ENCODE measurements at regions not wholly inside any gene's neighbourhood (a gene's known extent, or its start where the extent isn't known, plus 50 kb on each side); places are given as distances from the start of the nearest gene placed in this dataset.

DNA sequence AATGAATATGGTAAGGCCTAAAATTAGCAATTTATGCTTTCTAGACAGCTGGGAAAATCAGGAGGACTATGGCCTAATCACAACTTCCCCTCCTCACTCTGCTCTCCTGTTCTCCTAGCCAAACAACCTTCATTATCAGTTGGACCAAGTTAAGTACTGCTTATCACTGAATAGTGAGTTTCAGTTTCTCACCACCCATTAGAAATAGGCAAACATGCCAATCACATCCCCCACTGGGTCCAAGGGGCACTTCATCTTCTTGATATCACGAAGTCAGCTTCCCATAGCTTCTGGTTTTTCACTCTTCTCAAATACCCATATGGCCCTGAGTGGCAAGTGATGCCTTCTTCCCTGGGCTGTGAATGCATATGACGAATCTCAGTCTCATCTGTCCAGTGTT is 689.6 kb downstream of the SLITRK5 start:
- TF ChIP-seq, protein P1, sequence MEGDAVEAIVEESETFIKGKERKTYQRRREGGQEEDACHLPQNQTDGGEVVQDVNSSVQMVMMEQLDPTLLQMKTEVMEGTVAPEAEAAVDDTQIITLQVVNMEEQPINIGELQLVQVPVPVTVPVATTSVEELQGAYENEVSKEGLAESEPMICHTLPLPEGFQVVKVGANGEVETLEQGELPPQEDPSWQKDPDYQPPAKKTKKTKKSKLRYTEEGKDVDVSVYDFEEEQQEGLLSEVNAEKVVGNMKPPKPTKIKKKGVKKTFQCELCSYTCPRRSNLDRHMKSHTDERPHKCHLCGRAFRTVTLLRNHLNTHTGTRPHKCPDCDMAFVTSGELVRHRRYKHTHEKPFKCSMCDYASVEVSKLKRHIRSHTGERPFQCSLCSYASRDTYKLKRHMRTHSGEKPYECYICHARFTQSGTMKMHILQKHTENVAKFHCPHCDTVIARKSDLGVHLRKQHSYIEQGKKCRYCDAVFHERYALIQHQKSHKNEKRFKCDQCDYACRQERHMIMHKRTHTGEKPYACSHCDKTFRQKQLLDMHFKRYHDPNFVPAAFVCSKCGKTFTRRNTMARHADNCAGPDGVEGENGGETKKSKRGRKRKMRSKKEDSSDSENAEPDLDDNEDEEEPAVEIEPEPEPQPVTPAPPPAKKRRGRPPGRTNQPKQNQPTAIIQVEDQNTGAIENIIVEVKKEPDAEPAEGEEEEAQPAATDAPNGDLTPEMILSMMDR (IDR thresholded peaks at IDR 0.05), result no peak
- no peak for TF ChIP-seq POLR2A (IDR thresholded peaks at IDR 0.05)
- no peak for TF ChIP-seq POLR2AphosphoS5 (IDR thresholded peaks at IDR 0.05)

Data from sigmoid colon (tissue), 4 donors.